ENCODE measurements at regions not wholly inside any gene's neighbourhood (a gene's known extent, or its start where the extent isn't known, plus 50 kb on each side); places are given as distances from the start of the nearest gene placed in this dataset.
"Not testable (repeated sequence)": the region's sequence is repeated elsewhere in the genome, so short reads cannot be mapped to it uniquely, and the experiment has no call there.

DNA sequence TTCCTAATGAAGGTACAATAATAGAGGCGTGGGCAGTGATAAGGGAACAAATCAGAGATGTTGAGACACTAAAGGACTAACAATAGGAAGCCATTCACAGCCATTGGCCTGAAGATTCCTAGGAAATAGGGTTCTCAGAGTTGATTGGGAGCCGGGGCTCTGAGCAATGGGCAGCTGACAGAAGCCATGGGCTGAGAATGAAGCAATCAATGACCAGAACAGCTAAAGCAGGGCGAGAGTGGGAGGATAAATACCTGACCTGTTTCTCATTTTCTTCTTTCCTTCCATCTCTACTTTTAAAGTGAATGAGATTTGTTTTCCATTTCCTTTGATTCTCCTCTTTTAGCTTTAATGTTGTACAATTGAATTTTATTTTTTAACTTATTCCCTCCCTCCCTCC lies 774.7 kb upstream of the ADGRL4 start:
- no peak for FAIRE-seq

DNA sequence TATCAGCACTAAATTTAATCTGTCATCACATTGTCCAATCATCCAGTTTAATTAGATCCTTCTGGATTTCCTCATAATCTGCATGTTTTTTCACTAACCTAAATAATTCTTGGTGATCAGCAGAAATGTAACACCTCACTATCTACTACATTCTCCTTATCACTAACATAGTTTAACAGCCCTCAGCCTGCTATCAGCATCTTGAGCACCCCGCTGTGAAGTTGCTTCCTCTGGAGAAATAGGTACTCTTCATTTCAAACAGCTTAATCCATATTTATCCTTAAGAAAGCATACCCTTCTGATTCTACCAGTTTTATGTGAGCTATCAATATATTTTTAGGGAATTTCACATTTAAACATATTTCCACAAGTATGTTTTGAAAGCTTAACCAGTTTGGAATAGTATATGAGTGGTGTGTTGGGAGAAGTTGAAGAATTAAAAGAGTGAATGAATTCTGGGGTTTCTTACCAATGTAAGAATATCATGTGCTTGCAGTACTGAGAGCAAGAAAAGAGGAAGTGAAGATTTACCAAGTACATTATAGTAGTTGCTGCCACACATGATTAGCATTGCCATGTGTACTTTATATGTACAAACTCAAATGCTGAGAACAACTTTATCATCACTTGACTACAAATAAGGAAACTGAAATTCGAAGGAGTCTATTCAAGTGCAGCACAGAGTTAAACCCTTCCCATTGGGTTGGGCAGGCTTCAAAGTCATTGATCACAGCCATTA lies 771.1 kb upstream of the ADGRL4 start:
- FAIRE-seq = no peak

DNA sequence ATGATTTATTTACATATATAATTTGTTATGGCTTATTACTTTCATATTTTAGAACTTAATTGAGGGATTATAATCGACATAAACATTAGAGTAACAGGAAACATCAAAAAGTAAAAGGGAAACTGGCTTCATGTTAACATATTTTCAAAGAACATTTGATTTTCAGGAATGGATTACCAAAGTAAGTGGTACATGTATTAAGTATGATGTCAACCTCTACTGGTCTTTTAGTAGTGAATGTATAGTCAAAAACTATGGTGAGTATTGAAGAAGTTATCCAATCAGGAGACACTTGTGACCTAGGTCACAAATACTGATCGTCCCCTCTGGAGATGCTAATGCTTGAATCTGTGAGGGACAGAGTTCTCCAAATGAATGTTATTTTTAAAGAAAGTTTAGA lies 768.9 kb upstream of the ADGRL4 start:
- FAIRE-seq = no peak

DNA sequence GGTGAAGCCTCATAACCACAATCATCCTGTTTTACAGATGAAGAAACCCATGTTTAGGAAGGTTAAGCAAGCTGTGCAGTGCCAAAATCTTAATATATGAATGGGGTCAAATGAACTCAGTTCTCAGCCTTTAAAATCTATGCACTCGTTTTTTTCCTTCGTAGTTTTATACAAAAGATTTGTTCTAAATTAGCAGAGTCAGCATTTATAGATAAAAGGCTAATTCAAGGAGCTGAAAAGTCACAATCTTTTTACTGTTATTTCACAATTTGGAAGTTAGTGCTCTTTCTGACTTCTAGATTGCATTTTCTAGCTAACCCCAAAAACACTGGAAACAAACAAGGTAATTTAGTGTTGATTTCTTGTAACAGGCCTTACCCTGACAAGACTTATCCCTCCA lies 766.9 kb upstream of the ADGRL4 start:
- no peak for FAIRE-seq

DNA sequence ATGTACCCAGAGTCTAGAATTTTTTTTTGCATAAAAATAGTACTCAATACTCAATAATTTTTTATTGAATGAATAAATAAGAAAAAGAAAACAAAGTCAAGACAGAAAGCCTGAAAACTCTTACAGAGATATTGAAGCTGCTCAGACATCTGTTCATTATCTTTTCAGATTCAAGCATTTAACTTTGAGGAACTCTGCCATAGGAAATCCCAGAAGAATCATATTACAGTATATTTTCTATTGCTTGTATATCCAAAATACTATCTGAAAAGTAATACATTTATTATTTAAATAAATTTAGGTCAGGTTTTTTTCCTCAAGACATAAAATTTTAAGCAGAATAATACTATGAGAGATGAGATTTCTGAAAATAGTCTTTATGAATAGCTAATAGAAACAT lies 755.9 kb upstream of the ADGRL4 start:
- FAIRE-seq = no peak

DNA sequence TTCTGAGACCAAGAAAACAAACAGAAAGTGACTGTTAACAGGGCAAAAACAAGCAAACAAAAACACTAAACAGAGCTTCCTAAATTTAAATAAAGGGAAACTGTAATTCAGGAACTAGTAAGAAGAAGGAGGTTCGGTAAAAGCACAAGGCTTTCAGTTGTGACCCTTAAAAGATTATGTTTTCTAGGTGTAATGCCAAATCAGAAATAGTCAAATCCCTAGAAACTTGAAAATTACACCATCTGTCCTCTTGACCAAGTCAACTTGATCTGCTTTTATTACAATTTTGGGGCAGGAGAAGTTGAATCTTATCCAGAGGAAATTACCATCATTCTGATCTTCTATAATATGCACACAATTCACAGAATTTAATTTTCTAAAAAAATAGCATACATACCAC lies 754.0 kb upstream of the ADGRL4 start:
- FAIRE-seq = no peak

DNA sequence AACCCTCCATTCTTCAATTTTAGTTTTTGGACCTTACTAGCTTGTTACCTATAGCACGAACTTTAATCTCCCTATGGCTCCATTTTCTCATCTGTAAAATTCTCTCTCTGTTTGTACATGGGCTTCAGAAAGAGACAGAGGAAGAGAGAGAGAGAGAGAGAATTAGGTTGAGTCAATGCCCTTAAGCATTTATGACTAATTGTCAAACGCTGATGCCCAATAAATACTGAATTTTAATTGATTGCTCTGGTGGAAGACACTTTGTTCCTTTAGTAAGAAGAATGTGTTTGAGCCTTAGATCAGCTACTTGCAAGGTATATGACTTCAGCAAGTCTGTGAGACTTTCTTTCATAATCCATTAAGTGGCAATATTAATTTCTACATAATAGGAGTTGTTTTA lies 743.1 kb upstream of the ADGRL4 start:
- no peak for FAIRE-seq

DNA sequence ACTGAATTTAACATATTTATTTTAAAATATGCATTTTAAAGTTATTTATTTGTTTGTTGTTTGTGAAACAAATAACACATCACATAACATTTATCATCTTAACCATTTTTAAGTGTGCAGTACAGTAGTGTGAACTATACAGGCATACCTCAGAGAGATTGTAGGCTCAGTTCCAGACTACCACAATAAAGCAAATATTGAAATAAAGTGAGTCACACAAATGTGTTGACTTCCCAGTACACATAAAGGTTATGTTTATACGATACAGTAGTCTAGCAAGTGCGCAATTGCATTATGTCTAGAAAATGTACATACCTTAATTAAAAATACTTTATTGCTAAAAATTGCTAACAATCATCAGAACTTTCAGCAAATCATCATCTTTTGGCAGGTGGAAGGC lies 739.4 kb upstream of the ADGRL4 start:
- FAIRE-seq = no peak

DNA sequence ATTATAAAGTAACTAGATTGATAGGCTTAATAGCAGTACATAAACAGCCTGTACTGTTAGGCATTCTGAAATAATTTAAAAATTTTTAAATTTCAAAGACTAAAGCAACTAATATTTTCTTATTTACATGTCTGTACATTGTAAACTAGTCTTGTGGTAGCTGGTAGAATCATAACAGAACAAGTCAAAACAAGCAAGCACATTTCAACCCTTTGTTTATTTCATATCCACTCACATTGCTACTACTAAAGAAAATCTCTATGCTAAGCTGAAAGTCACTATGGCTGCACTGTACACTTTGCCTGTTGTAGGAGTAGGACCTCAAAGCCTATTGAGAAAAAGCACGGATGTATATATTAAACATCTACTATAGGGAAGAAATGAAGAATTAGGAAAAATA lies 738.2 kb upstream of the ADGRL4 start:
- no peak for FAIRE-seq

DNA sequence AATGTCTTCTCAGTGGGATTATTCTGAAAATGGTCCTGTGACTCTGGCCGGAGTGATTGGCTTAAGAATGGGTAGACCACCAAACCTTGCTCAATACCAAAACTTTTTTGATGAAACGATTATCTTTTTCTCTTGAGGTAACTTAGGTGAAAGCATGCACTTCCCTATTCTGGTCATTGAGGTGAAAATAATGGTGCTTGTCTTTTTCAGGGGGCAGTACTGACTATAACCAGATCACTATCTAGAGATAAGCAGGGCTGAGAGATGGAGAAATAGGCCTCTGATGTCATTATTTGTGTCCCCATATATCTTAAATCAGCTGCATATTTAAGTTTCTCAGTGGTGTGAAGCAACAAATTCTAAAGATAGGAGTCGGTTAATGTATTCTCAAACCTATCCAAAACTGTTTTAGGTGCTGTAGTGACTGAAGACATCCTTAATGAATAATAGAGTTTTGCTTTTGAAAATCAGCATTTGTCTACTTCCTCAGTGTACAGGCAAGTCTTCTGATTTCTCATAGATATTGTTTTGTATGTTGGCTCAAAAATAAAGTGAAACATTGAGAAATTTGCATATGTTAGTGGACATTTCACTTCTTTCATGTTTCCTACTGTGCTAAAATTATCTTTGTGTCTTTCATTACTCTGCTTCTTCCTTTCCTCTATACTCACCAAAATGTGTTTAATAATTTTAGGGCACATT lies 735.3 kb upstream of the ADGRL4 start:
- no peak for FAIRE-seq

DNA sequence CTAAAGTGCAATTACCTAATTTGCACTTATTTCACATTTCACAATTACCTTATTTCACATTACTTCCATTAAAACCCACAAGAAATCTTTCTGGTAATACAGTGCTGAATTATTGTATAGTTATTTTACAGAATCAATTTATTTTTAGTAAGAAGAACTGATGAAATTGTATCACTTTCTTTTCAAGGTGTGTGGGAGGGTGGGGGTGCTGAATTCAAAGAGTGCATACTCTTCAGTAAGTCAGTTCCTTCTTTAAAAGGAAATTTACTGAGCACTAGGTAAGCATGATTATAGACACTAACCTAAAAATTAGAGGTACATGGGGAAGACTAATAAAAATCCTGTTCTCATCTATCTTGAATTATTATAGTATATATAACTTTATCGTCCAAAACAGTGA lies 731.6 kb upstream of the ADGRL4 start:
- no peak for FAIRE-seq

DNA sequence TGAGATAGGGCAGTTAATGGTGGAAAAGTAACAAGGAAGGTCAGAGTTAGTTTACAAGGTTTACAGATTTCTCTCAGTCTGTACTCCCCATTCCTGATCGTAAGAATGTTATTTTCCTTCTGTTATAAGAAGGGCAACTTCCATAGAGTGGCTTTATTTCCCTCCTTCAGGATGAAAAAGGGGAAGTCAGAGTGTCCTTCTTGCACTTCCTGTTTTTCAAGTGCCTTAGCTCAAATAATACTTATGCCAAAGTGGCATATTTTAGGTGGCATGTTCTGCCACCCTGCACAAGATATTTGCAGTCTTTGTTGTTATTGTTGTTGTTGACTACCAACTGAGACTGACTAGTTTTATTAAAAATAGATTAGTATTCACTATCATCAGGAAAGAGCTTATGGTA lies 730.7 kb upstream of the ADGRL4 start:
- FAIRE-seq = no peak

DNA sequence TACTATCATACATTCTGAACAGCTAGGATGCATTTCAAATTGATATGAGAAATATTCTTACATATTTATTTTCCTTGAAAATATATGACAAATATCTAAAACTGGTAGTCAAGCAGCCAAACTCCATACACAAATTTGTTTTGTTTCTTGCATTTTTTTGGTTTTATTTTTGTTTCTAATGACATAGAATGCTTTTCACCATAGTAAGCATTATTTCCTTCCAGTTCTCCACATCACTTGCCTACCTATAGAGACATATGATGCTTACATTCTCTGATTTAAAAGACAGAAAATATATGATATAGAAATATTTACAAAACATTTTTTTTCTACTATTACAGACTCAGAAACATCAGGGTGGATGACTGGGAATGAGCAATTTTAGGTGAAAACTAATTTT lies 726.4 kb upstream of the ADGRL4 start:
- FAIRE-seq = no peak

DNA sequence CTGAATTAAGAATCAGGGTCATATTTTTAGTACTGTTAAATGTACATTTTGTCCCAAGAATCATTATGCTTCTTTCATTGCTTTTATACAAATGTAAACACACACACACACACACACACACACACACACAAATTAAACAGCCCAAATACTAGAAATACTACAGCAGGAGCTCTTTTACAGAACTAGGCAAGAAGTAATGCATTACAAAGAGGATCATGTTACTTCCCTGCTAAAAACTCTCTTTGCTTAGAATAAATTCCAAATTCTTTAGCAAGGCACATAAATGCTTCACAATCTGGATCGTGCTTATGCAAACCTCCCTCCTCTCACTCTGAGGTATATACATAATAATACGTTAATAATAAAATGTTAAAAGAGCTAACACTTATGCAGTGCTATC lies 720.4 kb upstream of the ADGRL4 start:
- FAIRE-seq = no peak

DNA sequence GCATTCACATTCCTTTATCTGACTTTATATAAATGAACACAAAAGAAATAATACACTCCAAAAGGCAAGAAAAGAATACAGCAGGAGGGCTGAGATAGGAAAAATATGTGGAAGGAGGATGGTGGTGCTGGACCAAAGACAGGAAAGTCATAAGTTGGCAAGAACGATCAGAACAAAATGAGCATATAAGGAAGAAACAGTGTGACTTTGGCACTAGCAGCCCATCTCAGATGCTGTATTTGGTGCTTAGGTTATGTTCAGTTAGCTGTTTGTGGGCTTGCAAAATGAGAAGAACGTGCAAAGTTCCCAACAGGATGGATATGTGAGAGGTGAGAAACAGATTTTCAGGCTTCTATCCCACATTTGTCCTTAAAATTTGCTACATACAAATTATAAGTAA lies 719.8 kb upstream of the ADGRL4 start:
- FAIRE-seq = no peak

DNA sequence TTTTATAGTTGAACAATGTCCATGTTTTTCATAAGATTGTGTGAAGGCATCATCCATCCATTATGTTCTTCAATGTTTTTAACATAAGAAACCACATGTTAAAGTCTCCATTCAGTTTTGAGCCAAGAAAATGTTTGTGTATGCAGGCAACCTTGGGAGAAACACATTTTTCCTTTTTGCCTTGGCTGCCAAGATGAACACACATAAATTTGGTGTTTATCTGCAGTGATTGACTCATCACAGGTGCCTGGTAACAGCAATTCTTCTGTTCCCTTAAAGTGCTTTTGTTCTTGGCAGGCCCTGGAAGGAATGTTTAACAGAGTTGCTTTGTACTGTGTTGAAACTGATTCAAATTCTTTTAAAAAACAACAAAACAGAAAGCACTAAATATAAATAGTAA lies 709.9 kb upstream of the ADGRL4 start:
- FAIRE-seq = no peak

DNA sequence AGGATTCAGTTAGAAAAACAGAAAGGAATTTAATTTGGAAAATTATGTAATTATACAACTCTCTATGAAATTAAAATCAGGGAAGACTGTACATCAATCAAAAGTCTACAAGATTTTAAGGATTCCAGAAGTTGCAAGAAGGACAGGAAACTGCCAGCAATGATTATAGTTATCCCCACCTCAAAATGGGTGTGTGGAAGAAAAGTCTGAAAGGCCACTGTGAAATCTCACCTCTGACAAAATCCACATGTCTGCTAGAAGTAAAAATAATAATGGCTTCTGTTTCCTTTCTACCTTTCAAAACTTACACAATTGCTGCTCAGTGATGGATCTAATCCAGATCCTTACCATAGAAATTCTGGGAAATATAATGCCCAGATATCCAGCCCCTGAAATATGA lies 708.1 kb upstream of the ADGRL4 start:
- FAIRE-seq = no peak

DNA sequence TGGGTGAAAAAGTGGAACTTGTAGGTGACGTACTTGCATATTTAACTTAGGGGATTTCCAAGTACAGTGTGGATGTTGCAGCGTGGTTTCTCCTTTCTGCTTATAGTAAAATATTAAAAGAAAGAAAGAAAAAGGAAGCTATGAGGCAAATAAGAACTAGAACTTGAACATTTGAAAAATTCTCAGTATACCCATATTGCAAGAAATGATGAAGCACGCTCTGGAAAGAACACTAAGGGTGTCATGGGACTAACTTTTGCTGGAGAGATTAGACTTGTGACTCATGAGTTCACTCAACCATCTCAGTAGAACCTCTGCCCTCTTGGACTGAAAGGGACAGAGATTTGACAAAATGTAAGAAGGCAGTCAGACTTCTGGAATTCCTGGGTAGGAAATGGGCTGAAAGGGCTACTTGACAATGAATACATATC lies 704.5 kb upstream of the ADGRL4 start:
- FAIRE-seq = no peak

DNA sequence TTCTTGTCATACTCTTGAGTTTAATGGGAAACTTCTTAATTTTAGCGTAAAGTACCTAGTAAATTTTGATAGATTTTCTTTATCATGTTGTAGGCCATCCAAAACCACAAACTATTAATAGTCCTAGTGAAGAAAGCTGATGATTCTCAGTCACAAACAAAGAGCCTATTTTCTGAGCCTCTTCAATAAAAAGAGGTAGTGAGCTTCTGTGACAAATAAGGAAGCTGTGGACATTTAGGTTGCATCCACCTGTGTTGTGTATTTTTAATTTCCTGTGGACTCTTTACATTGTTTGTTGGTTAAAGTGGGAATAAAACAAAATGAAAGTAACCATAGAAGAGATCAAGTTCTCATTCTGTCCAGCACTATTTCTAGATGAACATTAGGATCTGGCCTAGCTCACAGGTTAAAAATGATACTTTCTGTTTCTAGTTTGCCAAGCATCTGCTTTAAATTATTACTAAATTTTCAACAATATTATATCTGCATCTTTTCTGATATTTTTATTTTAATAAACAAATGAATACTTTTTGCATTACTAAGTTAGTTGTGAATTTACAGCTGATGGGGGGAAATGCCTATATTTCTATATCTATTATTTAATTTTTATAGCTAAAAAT lies 702.2 kb upstream of the ADGRL4 start:
- FAIRE-seq = no peak

DNA sequence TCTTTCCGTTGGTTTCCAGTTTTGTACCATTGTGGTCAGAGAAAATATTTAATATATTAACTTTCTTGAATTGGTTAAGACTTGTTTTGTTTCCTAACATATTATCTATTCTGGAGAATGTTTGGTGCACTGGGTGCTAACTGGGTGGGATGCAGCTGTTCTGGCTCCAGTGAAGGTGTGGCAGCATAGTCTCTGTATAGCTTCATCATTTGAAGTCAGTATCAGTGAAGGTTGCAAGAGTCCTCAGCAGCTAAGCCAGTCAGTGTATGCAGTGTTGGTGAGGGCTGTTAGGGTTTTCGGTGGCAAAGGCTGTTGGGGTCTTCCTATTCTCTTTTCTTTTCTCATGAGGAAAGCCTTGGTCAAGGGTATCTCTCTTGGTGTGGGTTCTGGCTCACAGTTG lies 698.7 kb upstream of the ADGRL4 start:
- FAIRE-seq = no peak

DNA sequence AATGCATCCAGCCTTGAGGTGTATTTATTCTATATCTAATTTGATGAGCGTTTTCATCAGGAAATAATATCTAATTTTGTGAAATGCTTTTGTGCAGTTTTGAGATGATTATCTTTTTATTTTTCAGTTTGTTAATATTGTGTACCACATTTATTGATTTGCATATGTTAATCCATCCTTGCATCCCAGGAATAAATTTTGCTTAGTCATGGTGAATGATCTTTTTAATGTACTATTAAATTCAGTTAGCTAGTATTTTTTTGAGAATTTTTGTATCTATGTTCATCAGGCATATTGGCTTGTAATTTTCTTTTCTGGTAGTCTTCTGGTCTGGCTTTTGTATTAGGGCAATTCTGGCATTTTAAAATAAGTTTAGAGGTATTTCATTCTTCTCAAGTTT lies 697.5 kb upstream of the ADGRL4 start:
- FAIRE-seq = no peak

DNA sequence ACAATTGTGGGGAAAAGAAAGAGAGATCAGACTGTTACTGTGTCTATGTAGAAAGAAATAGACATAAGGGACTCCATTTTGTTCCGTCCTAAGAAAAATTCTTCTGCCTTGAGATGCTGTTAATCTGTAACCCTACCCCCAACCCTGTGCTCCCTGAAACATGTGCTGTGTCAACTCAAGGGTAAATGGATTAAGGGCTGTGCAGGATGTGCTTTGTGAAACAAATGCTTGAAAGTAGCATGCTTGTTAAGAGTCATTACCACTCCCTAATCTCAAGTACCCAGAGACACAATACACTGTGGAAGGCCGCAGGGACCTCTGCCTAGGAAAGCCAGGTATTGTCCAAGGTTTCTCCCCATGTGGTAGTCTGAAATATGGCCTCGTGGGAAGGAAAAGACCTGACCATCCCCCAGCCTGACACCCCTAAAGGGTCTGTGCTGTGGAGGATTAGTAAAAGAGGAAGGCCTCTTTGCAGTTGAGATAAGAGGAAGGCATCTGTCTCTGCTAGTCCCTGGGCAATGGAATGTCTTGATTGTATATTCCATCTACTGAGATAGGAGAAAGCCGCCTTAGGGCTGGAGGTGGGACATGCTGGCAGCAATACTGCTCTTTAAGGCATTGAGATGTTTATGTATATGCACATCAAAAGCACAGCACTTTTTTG lies 695.9 kb upstream of the ADGRL4 start:
- not testable (repeated sequence) for FAIRE-seq

DNA sequence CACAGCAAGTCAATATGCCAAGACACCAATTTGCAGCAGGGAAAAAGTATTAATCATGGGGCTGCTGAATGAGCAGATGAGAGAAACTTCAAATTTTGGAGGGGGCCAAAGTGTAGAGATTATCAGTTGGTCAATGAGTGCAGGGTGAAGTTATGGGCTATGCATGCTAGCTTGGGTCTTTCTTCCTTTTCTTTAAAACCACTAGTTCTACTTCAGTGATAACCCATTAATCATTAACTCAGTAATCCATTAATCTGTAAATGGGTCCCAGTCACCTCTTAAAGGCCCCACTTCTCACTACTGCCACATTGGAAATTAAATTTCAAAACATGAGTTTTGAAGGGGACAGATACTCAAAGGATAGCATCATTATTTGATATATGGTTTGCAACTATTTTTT lies 688.6 kb upstream of the ADGRL4 start:
- FAIRE-seq = no peak

DNA sequence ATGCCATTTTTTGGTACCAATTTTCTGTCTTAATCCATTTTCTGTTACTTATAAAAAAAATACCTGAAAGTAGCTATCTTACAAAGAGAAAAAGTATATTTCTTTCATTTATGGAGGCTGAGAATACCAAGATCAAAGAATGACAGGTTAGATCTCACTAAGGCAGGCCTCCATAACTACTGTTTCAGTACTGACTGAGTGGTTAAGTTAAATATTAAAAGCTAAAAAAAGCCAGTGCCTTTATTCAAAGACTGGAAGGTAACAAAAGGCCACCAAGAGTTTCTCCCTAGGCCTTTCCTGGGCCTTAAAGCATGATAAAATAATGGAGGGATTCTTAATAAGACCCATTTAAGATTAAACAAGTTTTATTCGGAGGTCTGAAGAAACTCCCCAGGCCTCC lies 687.7 kb upstream of the ADGRL4 start:
- no peak for FAIRE-seq

All from G401.6 (cell line).